PC-9 (cell line): ENCODE measurements at regions not wholly inside any gene's neighbourhood (a gene's known extent, or its start where the extent isn't known, plus 50 kb on each side); places are given as distances from the start of the nearest gene placed in this dataset.

ENCODE experiments used
- CTCF ChIP-seq: fragments of 200-600 bp; sonication (generic); conservative IDR thresholded peaks from 2 replicates; pipeline ENCODE4 v1.6.1; 2017; ENCODE audit warnings: mixed run types, antibody characterized with exemption, mild to moderate bottlenecking, moderate library complexity
- EZH2 ChIP-seq: fragments of 200-600 bp; sonication (generic); IDR thresholded peaks from 2 replicates; pipeline ENCODE4 v1.8.0; 2017; ENCODE audit warnings: antibody characterized with exemption, low read depth

DNA sequence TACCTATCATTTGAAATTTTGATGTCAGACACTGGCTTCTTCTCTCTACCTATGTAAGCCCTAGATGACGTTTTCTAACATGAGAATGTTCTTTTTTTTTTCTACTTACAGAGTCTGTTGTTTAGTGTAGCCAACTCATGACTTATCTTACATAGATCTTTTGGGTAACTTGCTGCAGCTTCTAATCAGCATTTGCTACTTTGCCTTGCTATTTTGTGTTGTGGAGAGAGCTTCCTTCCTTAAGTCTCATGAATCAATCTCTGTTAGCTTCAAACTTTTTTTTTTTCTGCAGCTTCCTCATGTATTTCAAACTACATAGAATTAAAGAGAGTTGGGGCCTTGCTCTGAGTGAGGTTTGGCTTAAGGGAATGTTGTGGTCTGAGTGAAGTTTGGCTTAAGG is 568.7 kb upstream of the BCHE start:
- TF ChIP-seq EZH2 = no peak
- no peak for TF ChIP-seq CTCF
